ENCODE measurements at regions not wholly inside any gene's neighbourhood (a gene's known extent, or its start where the extent isn't known, plus 50 kb on each side); places are given as distances from the start of the nearest gene placed in this dataset.

DNA sequence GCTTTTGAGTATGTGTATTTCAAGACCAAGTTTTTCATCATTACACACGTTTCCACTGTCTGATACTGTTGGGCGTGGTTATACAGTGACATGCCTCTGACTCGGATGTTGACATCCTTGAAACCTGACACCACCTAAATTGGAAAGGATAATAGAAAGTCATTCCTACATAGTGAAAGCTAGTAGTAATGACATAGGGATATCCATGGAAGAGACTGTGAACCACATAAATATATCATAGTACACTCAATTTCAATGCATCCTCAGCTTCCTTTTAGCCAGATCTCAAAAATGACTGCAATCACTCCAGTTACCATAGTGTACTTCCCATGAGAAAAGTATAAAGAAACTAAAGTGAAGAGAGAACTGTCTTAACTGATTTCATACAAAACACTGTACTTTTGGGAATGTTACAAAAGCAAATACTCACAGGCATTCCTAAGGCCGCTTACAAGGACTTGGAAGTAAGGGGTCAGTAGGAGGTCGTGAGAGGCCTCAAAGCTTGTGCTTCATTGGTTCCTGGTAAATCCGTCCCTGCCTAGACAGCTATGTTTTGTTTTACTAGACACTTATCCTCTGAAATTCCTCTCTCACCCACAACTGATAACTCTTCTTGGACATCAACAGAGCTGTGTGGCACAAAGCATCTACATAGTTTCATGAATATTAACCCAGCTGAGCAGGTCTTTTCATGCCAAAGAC is 71.8 kb upstream of the VWDE start:
- H3K4me3 ChIP-seq (ENCODE audit: low read depth, low read length), result no peak overlapping the region
- TF ChIP-seq, protein P1, sequence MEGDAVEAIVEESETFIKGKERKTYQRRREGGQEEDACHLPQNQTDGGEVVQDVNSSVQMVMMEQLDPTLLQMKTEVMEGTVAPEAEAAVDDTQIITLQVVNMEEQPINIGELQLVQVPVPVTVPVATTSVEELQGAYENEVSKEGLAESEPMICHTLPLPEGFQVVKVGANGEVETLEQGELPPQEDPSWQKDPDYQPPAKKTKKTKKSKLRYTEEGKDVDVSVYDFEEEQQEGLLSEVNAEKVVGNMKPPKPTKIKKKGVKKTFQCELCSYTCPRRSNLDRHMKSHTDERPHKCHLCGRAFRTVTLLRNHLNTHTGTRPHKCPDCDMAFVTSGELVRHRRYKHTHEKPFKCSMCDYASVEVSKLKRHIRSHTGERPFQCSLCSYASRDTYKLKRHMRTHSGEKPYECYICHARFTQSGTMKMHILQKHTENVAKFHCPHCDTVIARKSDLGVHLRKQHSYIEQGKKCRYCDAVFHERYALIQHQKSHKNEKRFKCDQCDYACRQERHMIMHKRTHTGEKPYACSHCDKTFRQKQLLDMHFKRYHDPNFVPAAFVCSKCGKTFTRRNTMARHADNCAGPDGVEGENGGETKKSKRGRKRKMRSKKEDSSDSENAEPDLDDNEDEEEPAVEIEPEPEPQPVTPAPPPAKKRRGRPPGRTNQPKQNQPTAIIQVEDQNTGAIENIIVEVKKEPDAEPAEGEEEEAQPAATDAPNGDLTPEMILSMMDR (IDR thresholded peaks at IDR 0.05; ENCODE audit: low read depth, low read length, missing control alignments), result no peak
- peak; percentile 33 for DNase-seq (ENCODE audit: low read depth)
- in situ Hi-C loops (cut with HindIII; ENCODE audit: low sequenced_read_pairs), result no loop called here

DNA sequence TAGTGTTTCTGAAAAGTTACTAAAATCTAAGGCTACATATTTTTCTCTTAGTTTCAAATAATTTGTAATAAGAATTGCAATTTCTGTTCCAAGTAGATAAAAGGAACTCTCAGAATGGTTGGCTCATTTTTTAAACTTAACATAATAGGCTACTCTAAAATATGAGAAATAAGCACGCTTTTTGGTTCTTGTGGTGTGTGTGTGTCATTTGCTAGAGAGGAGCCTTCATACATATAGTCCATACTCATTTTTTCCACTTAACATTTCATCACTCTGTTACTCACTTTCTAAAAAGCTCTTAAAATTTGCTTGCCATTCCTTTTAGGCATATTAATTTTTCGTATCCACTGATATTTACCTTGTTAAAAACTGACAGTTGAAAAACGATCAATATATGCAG is 74.0 kb upstream of the VWDE start:
- H3K4me3 ChIP-seq (ENCODE audit: low read depth, low read length), result no peak overlapping the region
- no peak for DNase-seq (ENCODE audit: low read depth)
- TF ChIP-seq, protein P1 (IDR thresholded peaks at IDR 0.05; ENCODE audit: low read depth, low read length, missing control alignments), result no peak
- in situ Hi-C loops (cut with HindIII; ENCODE audit: low sequenced_read_pairs), result no loop called here

DNA sequence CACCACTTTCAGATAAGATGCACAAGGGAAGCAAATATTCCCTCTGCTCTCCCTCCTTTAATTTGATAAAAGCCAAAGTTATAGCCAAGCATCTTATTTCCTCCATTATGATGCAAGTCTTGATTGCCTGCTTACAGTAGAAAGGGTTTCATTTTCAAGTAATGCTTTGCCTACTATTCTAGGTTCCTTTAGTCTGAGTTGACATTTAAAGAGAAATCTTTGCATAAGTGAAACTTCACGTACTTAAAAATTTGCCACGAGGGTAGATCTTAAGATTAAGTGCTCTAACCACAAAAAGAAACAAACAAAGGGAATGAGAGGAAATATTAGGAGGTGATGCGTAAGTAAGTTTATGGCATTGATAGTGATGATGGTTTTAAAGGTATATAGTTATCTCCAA is 78.1 kb upstream of the VWDE start:
- TF ChIP-seq, protein P1 (IDR thresholded peaks at IDR 0.05; ENCODE audit: low read depth, low read length, missing control alignments), result no peak
- no peak overlapping the region for H3K4me3 ChIP-seq (ENCODE audit: low read depth, low read length)
- no peak for DNase-seq (ENCODE audit: low read depth)
- in situ Hi-C loops (cut with HindIII; ENCODE audit: low sequenced_read_pairs), result no loop called here

DNA sequence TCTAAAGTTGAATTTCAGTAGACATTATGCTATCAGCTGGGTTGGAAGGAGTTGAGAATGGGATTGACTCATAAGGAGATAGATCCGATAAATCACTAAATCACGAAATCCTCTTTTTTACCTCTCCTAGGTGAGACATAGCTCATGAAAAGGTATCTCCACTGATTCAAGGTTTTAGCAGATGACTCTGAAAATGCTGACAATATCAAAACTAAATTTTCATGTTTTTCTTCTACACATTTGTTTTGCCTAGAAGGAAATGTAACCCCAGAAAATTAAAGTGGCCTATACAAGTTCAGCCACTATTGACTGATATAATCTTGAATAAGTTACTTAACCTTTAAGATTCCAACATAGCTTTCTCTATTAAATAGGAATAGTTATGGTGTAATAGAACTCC is 82.2 kb upstream of the VWDE start:
- H3K4me3 ChIP-seq (ENCODE audit: low read depth, low read length), result no peak overlapping the region
- TF ChIP-seq, protein P1 (IDR thresholded peaks at IDR 0.05; ENCODE audit: low read depth, low read length, missing control alignments), result no peak
- no peak for DNase-seq (ENCODE audit: low read depth)
- in situ Hi-C loops (cut with HindIII; ENCODE audit: low sequenced_read_pairs), result no loop called here

DNA sequence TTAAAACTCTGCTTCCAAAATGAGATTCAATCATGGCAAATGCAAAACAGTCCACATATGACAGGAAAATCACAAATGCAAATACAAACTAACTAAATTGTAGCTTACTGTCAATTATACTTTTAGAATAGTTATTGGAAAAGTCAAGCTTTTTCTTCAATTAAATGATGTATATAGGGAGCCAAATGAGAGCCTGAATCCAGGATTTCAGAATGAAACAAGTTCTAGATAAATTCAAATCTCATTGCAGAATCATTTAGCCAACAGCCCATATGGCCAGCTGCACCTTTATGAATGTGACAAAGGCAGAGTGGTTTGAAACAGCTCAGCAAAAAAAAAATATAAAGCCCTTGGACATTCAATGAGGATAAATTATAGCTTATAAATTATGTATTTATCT is 82.2 kb upstream of the SCIN start:
- TF ChIP-seq, protein P1 (IDR thresholded peaks at IDR 0.05; ENCODE audit: low read depth, low read length, missing control alignments), result no peak
- H3K4me3 ChIP-seq (ENCODE audit: low read depth, low read length), result no peak overlapping the region
- DNase-seq (ENCODE audit: low read depth), result no peak
- in situ Hi-C loops (cut with HindIII; ENCODE audit: low sequenced_read_pairs), result no loop called here

DNA sequence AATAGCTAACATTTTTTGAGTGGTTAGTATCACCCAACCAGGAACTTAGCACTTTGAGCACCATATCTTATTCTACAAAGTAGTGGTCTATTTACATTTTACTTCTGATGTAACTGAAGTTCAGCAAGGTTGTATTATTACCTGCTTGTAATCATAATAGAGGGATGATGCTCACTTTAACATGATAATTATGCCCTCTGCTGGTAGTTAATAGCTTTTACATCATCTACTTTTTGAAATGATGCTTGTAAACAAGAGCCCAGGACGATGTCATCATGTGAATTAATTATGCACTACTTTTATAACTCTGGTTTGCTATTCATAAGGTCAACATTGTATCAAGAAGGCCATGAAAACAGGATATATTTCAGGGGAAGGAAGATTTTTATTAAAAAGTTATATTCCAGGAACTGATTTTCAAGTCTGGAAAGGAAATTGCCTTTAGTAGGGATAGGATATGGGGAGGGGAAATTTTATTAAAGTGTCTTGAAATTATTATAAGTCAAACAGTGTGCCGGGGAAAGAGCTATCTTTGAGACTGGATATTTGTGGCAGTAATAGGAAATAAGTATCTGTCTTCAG is 80.3 kb upstream of the SCIN start:
- in situ Hi-C loops (cut with HindIII; ENCODE audit: low sequenced_read_pairs), result no loop called here
- TF ChIP-seq, protein P1 (IDR thresholded peaks at IDR 0.05; ENCODE audit: low read depth, low read length, missing control alignments), result no peak
- H3K4me3 ChIP-seq (ENCODE audit: low read depth, low read length), result no peak overlapping the region
- peak; percentile 9 for DNase-seq (ENCODE audit: low read depth)

All from astrocyte of the cerebellum (primary cell).